HG02623 (cell line): ENCODE measurements at regions not wholly inside any gene's neighbourhood (a gene's known extent, or its start where the extent isn't known, plus 50 kb on each side); places are given as distances from the start of the nearest gene placed in this dataset.

Experiments
- ATAC-seq: cut with Tn5 transposase; IDR thresholded peaks from one replicate; pipeline ENCODE4 v1.9.1; 2021; ENCODE audit warnings: moderate library complexity; ENCODE audit not compliant: unreplicated experiment

DNA sequence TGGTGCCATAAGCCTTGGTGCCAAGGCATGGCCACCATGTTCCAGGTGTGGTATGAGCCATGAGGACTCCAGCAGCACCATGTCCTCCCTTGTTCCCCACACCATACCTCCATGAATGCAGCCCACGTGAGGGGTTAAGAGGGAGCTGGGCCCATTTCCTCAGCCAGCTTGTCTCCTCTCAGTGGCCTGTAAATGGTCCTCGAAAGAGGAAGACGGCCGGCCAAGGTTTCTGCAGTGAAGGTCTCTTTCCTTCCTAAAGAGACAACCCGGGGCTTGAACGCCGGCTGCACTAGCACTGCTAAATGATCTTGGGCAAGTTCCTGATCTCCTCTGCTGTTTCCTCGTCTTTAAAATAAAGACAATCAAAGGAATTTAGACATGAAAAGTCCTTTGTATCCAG lies 154.0 kb downstream of the BMP7 start:
- no peak for ATAC-seq

DNA sequence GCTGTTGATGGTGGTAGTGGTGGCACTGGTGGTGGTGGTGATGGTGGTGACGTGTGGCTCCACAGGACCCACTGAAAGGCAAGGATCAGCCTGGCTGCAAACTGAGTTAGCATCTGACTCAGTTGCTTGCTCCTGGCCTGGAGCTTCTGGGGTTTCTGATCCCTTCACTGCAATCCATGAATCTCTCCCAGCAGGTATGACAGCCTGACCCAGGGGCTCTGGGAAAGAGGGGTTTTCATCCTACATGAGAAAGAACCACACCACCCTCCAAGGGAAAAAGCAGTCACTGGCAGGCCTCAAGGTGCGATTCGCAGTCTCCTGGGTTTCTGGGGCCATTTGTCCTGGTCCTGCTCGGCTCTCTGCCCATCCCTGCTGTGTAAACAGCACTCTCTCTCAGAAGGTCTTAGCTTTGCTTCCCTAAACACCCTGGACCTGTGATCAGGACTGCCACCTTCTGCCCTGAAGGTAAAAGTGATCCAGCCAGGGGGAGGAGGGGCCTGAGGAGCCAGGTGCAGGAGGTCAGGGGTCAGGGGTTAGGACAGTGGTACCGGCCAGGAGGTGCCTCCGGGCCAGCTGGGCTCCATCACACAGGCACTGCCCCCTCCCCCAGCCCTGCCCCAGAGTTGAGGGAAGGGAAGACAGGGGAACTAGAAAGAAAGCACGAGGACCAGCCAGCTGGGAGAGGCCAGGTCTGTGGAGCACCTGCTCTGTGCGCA lies 152.0 kb downstream of the BMP7 start:
- ATAC-seq = no peak

DNA sequence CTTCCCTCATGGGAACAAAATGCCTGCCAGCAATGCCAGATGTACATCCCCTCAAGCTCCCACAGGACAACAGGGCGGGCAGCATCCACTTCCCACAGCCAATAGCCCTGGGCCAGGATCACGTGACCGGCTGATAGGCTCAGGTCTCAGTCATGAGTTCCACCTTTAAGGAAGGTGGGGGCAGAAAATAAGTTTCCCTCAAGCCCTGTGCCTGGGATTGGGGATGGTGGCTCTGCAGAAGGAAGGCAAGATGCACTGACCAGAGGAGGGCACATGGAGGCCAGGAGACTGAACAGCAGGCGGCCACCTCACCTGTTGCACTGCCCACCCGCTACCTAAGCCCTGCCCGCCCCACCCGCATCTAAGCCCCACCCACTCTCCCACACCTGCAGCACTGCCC lies 149.1 kb downstream of the BMP7 start:
- ATAC-seq = no peak

DNA sequence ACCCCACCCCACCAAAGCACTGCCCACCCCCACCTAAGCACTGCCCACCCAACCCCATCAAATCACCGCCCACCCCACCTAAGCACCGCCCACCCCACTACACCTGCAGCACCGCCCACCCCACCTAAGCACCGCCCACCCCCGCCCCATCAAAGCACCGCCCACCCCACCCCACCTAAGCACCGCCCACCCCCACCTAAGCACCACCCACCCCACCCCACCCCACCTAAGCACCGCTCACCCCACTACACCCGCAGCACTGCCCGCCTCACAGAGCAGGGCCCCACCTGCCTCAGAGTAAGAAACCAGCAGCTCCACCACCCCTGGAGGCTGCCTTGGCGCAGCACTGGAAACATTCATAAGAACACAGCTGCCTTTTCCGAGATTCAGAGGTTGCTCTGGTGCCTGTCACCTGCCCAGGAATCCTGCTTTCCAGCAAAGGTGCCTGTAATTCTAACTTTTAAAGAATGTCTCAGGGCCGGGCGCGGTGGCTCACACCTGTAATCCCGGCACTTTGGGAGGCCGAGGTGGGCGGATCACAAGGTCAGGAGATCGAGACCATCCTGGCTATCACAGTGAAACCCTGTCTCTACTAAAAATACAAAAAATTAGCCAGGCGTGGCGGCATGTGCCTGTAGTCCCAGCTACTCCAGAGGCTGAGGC lies 148.2 kb downstream of the BMP7 start:
- ATAC-seq = no peak
